ENCODE measurements at regions not wholly inside any gene's neighbourhood (a gene's known extent, or its start where the extent isn't known, plus 50 kb on each side); places are given as distances from the start of the nearest gene placed in this dataset.
A peak's percentile ranks its signal among the peaks of the same experiment; 100 is the strongest.

- TF ChIP-seq ZNF8 (CRISPR knock-in tag; IDR thresholded peaks at IDR 0.05), result no peak
- TF ChIP-seq, protein P1, sequence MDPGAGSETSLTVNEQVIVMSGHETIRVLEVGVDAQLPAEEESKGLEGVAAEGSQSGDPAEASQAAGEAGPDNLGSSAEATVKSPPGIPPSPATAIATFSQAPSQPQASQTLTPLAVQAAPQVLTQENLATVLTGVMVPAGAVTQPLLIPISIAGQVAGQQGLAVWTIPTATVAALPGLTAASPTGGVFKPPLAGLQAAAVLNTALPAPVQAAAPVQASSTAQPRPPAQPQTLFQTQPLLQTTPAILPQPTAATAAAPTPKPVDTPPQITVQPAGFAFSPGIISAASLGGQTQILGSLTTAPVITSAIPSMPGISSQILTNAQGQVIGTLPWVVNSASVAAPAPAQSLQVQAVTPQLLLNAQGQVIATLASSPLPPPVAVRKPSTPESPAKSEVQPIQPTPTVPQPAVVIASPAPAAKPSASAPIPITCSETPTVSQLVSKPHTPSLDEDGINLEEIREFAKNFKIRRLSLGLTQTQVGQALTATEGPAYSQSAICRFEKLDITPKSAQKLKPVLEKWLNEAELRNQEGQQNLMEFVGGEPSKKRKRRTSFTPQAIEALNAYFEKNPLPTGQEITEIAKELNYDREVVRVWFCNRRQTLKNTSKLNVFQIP (CRISPR knock-in tag; IDR thresholded peaks at IDR 0.05; ENCODE audit: borderline replicate concordance, low read depth), result no peak
- TF ChIP-seq ZC3H10 (CRISPR knock-in tag; IDR thresholded peaks at IDR 0.05), result no peak
- no peak; the same call in 1 of the 2 replicates for TF ChIP-seq ISL1 (CRISPR knock-in tag; IDR thresholded peaks at IDR 0.05)
- no peak for TF ChIP-seq RARB (CRISPR knock-in tag; IDR thresholded peaks at IDR 0.05)
- TF ChIP-seq ZFP3 (CRISPR knock-in tag; IDR thresholded peaks at IDR 0.05), result no peak
- TF ChIP-seq, protein P2, sequence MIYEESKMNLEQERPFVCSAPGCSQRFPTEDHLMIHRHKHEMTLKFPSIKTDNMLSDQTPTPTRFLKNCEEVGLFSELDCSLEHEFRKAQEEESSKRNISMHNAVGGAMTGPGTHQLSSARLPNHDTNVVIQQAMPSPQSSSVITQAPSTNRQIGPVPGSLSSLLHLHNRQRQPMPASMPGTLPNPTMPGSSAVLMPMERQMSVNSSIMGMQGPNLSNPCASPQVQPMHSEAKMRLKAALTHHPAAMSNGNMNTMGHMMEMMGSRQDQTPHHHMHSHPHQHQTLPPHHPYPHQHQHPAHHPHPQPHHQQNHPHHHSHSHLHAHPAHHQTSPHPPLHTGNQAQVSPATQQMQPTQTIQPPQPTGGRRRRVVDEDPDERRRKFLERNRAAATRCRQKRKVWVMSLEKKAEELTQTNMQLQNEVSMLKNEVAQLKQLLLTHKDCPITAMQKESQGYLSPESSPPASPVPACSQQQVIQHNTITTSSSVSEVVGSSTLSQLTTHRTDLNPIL (CRISPR knock-in tag; IDR thresholded peaks at IDR 0.05; ENCODE audit: low read depth), result peak; percentile 5; the same call in 1 of the 2 replicates
- TF ChIP-seq GLIS3 (CRISPR knock-in tag; IDR thresholded peaks at IDR 0.05), result 0 out of 2 replicates have a peak, but pooled peaks have one; percentile 1
- no peak; the same call in 1 of the 2 replicates for TF ChIP-seq SNAI2 (CRISPR knock-in tag; IDR thresholded peaks at IDR 0.05)
- no peak for TF ChIP-seq PPARA (CRISPR knock-in tag; IDR thresholded peaks at IDR 0.05; ENCODE audit: borderline replicate concordance)
- ATAC-seq, result peak; percentile 33; the same call in 2 of the 3 replicates
Measured at GRCh38 chr11:103625624-103625965, 410.8 kb upstream of the DDI1 start.

DNA sequence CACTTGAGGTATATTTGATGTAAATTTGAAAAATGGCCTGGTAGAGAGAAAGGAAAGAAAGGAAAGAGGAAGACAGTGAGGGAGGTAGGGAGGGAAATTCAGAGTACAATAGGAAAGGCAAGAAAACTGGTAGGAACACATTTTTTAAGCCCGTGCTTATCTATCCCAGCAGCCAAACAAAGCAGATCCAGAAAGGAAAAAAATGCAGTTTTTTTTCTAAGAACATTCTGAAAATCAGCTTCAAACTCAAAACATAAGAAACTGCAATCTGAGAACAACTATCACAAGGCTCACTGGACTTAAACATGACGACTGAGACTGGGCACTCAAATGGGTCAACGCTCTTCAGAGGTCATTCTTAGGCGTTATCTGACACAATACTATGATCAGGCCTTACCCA lies 408.3 kb upstream of the DDI1 start:
- TF ChIP-seq PPARA (CRISPR knock-in tag; IDR thresholded peaks at IDR 0.05; ENCODE audit: borderline replicate concordance) (no peak), ISL1 (CRISPR knock-in tag; IDR thresholded peaks at IDR 0.05) (no peak), CSDC2 (CRISPR knock-in tag; IDR thresholded peaks at IDR 0.05) (no peak)
- TF ChIP-seq, protein P2 (CRISPR knock-in tag; IDR thresholded peaks at IDR 0.05; ENCODE audit: low read depth), result no peak
- ATAC-seq, result no peak

DNA sequence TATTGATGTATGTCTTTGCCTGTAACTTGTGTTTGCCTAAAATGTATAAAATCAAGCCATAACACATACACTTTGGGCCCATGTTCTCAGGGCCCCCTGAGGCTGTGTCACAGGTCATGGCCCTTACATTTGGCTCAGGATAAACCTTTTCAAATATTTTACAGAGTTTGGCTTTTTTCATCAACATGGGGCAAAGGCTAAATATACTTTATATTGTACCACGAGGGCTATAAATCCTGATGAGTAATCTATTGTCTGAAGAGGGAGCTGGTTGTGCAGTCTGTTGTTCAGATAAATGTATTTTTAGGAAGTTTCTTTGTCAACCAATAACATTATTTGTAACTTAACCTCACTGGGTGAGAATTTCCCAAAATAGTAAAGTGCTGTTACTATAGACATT lies 404.6 kb upstream of the DDI1 start:
- ATAC-seq, result no peak

GRCh38 chr11:103633068-103633788 lies 403.2 kb upstream of the DDI1 start:
- peak; percentile 89 for ATAC-seq
- TF ChIP-seq TOX (CRISPR knock-in tag; IDR thresholded peaks at IDR 0.05; ENCODE audit: borderline replicate concordance) (no peak), ZNF70 (CRISPR knock-in tag; IDR thresholded peaks at IDR 0.05) (no peak), TSHZ2 (CRISPR knock-in tag; IDR thresholded peaks at IDR 0.05) (no peak), CSRNP3 (CRISPR knock-in tag; IDR thresholded peaks at IDR 0.05) (no peak), ESRRG (CRISPR knock-in tag; IDR thresholded peaks at IDR 0.05) (peak; percentile 14; the same call in 1 of the 2 replicates), ARNTL (CRISPR knock-in tag; IDR thresholded peaks at IDR 0.05; ENCODE audit: borderline replicate concordance, low read depth) (no peak), ZFP3 (CRISPR knock-in tag; IDR thresholded peaks at IDR 0.05) (peak; percentile 49), GLIS3 (CRISPR knock-in tag; IDR thresholded peaks at IDR 0.05) (no peak), ZNF8 (CRISPR knock-in tag; IDR thresholded peaks at IDR 0.05) (no peak), CSDC2 (CRISPR knock-in tag; IDR thresholded peaks at IDR 0.05) (peak; percentile 86; the same call in 1 of the 2 replicates), ISL1 (CRISPR knock-in tag; IDR thresholded peaks at IDR 0.05) (peak; percentile 93), PPARA (CRISPR knock-in tag; IDR thresholded peaks at IDR 0.05; ENCODE audit: borderline replicate concordance) (no peak), RARB (CRISPR knock-in tag; IDR thresholded peaks at IDR 0.05) (no peak), OSR1 (CRISPR knock-in tag; IDR thresholded peaks at IDR 0.05) (no peak), BACH2 (CRISPR knock-in tag; IDR thresholded peaks at IDR 0.05; ENCODE audit: borderline replicate concordance) (no peak), ZNF565 (CRISPR knock-in tag; conservative IDR thresholded peaks at IDR 0.05; ENCODE audit: low read depth) (no peak), ZFP30 (CRISPR knock-in tag; IDR thresholded peaks at IDR 0.05) (no peak)
- TF ChIP-seq, protein P3, sequence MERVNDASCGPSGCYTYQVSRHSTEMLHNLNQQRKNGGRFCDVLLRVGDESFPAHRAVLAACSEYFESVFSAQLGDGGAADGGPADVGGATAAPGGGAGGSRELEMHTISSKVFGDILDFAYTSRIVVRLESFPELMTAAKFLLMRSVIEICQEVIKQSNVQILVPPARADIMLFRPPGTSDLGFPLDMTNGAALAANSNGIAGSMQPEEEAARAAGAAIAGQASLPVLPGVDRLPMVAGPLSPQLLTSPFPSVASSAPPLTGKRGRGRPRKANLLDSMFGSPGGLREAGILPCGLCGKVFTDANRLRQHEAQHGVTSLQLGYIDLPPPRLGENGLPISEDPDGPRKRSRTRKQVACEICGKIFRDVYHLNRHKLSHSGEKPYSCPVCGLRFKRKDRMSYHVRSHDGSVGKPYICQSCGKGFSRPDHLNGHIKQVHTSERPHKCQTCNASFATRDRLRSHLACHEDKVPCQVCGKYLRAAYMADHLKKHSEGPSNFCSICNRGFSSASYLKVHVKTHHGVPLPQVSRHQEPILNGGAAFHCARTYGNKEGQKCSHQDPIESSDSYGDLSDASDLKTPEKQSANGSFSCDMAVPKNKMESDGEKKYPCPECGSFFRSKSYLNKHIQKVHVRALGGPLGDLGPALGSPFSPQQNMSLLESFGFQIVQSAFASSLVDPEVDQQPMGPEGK (CRISPR knock-in tag; IDR thresholded peaks at IDR 0.05; ENCODE audit: borderline replicate concordance), result peak; percentile 9; the same call in 1 of the 2 replicates
- TF ChIP-seq, protein P2 (CRISPR knock-in tag; IDR thresholded peaks at IDR 0.05; ENCODE audit: low read depth), result peak; percentile 62; the same call in 1 of the 2 replicates

More for the DNA sequence above, 404.6 kb upstream of the DDI1 start:
- TF ChIP-seq ZC3H10 (CRISPR knock-in tag; IDR thresholded peaks at IDR 0.05), result no peak
- TF ChIP-seq ISL1 (CRISPR knock-in tag; IDR thresholded peaks at IDR 0.05), result peak; percentile 57; the same call in 1 of the 2 replicates
- no peak for TF ChIP-seq ARNTL (CRISPR knock-in tag; IDR thresholded peaks at IDR 0.05; ENCODE audit: borderline replicate concordance, low read depth)
- TF ChIP-seq TCF4 (CRISPR knock-in tag; IDR thresholded peaks at IDR 0.05; ENCODE audit: borderline replicate concordance), result no peak
